ENCODE measurements at regions not wholly inside any gene's neighbourhood (a gene's known extent, or its start where the extent isn't known, plus 50 kb on each side); places are given as distances from the start of the nearest gene placed in this dataset.

DNA sequence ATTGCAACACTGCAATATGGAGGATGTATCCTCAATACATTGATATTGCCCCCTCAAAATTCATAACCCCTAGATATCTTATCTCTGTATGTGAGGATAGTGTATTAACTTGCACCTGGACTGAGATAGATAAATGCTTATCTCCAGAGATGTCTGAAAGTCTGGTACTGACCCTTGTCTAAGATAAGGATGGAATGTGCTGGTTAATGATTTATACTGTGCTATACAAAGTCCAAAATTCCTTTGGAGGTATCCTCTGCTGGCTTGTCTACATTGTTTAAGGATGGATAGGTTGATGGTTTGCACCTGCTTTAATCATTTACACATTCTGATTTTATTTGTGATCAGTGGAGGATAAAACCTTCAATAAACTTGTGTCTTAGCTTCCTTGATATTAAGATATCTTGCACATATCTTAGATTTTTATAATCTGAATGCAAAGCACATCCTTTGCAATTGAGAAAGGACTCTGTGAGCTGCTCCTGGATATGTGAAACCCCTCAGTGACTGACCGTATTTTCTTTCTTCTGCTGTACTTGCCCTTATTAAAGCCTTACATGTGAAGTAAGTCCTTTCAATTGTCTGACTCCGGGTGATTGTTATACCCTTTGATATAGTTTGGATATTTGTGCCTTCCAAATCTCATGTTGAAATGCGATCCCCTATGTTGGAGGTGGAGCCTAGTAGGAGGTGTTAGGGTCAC is 430.3 kb upstream of the MAOA start:
- no peak overlapping the region for H3K4me3 ChIP-seq (replicated peaks; ENCODE audit: low read depth, low read length)
- TF ChIP-seq, protein P1, sequence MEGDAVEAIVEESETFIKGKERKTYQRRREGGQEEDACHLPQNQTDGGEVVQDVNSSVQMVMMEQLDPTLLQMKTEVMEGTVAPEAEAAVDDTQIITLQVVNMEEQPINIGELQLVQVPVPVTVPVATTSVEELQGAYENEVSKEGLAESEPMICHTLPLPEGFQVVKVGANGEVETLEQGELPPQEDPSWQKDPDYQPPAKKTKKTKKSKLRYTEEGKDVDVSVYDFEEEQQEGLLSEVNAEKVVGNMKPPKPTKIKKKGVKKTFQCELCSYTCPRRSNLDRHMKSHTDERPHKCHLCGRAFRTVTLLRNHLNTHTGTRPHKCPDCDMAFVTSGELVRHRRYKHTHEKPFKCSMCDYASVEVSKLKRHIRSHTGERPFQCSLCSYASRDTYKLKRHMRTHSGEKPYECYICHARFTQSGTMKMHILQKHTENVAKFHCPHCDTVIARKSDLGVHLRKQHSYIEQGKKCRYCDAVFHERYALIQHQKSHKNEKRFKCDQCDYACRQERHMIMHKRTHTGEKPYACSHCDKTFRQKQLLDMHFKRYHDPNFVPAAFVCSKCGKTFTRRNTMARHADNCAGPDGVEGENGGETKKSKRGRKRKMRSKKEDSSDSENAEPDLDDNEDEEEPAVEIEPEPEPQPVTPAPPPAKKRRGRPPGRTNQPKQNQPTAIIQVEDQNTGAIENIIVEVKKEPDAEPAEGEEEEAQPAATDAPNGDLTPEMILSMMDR (IDR thresholded peaks at IDR 0.05; ENCODE audit: low read depth, low read length, missing control alignments): no peak
- no peak for DNase-seq (ENCODE audit: extremely low read depth, low read depth)

DNA sequence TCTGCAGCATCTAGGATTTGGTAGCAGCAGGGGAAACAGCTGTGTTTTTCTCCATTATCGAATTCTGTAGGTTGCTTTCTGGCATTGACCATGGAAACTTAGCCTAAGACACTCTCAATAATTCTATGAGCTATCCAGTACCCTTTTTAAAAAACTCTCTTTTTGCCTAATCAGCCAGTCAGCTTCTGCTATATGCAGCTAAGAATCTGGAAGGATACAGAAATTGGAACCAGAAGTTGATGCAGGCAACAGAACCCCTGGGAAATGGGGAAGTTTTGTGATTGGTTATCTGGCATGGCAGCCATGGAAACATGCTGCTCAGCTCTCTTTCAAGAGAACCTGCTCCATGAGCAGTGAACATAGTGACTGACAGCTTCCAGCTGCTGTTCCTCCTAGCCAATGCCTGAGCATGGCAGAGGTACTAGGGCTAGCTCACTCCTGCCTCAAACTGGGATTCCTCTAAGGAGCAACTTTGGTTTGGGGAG is 417.6 kb upstream of the MAOA start:
- DNase-seq (ENCODE audit: extremely low read depth, low read depth): no peak
- H3K4me3 ChIP-seq (replicated peaks; ENCODE audit: low read depth, low read length): no peak overlapping the region
- TF ChIP-seq, protein P1 (IDR thresholded peaks at IDR 0.05; ENCODE audit: low read depth, low read length, missing control alignments): no peak

DNA sequence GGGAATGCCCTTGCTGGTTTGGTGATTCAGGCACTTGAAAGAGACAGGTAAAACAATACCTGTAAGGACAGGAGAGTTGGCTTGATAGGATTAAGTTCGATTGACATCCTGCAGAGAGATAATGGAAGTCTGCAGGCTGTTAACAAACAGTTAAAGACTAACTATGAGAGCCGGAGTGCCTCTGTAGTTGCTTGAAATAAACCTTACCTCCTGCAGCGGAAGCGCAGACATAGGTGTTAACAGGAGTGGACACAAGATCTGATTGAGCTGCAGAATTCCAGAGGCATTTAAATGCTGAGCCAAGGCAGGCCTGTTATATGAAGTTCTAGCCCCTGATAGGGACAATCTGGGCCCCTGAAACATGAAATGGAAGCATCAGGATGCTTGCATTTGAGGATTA is 416.7 kb upstream of the MAOA start:
- TF ChIP-seq, protein P1 (IDR thresholded peaks at IDR 0.05; ENCODE audit: low read depth, low read length, missing control alignments): no peak
- H3K4me3 ChIP-seq (replicated peaks; ENCODE audit: low read depth, low read length): no peak overlapping the region
- no peak for DNase-seq (ENCODE audit: extremely low read depth, low read depth)

DNA sequence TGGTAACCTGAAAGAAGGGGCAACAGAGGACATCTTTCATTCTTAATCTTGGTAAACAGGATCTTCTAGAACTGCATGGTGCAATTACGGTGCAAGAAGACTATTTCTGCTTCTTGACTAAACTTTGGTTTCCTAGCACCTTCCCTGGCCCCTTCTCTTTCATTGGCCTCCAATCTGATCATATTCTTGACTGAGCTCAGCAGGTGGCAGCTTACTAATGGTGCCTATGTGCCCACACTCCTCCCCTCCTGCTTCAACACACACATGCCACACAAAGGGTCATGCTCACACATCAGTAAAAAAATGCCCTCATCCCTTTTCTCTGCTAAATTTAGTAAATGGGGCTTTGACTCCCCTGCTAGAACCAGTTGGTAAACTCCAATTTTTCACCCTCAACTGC is 400.5 kb upstream of the MAOA start:
- DNase-seq (ENCODE audit: extremely low read depth, low read depth): no peak
- no peak overlapping the region for H3K4me3 ChIP-seq (replicated peaks; ENCODE audit: low read depth, low read length)
- TF ChIP-seq, protein P1 (IDR thresholded peaks at IDR 0.05; ENCODE audit: low read depth, low read length, missing control alignments): no peak

DNA sequence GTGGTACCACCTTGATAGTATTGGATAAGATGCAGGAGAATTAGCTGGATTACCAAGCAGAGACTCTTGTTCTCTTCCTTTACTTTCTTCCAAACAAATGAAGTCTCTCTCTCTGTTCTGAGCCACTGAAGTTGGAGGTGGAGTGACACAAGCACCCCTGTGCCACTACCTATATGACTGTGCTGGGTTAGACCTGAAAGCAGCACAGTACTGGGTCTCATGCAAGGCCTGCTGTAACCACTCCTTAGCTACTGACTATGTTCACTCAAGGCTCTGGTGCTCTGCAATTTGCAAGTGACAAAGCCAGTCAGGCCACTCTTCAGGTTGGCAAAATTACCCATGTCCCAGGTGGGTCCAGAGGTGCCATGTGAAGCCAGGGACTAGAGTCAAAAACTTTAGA is 389.6 kb upstream of the MAOA start:
- TF ChIP-seq, protein P1 (IDR thresholded peaks at IDR 0.05; ENCODE audit: low read depth, low read length, missing control alignments): no peak
- H3K4me3 ChIP-seq (replicated peaks; ENCODE audit: low read depth, low read length): no peak overlapping the region
- no peak for DNase-seq (ENCODE audit: extremely low read depth, low read depth)

DNA sequence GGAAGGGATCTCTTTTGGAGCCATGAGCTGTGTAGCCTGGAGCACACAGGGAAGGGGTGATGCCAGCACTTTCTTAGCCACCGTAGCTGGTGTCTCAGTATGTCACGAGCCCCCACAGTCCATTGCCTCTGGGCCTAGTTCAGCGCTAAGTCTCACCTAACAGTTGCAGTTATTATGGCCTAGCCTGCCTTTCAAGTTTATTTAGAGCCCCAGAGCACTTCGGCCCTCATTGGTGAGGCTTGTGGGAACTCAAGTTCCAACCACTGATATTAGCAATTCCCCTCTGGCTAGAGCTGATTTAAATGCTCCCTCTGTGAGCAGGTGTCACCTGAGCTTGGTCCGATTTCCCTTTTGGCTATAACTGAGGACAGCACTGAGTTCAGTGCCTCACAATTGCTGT is 388.4 kb upstream of the MAOA start:
- no peak for DNase-seq (ENCODE audit: extremely low read depth, low read depth)
- TF ChIP-seq, protein P1 (IDR thresholded peaks at IDR 0.05; ENCODE audit: low read depth, low read length, missing control alignments): no peak
- H3K4me3 ChIP-seq (replicated peaks; ENCODE audit: low read depth, low read length): no peak overlapping the region

DNA sequence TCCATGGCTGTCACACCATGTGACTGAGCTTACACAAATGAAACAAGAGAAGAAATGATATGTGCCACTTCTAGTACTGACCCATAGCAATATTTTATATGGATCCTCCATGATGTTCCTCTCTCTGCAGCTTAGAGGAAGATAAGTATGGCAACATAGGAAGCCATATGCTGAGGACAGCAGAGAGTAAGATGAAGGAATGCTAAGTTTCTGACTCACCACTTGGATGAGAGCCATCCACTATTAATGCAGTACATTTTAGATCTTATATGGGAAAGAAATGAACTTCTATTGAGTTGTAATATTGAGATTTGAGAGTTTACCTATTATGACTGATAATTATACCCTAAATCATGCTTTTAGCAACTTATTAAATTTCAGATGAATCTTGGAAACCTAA is 386.9 kb upstream of the MAOA start:
- no peak for DNase-seq (ENCODE audit: extremely low read depth, low read depth)
- no peak overlapping the region for H3K4me3 ChIP-seq (replicated peaks; ENCODE audit: low read depth, low read length)
- TF ChIP-seq, protein P1 (IDR thresholded peaks at IDR 0.05; ENCODE audit: low read depth, low read length, missing control alignments): no peak

Measured in HFF-Myc (cell line).